Lower leg skin (tissue), 3 donors: ENCODE measurements at regions not wholly inside any gene's neighbourhood (a gene's known extent, or its start where the extent isn't known, plus 50 kb on each side); places are given as distances from the start of the nearest gene placed in this dataset.

Experiments used
- CTCF ChIP-seq, 3 donors: fragments of 450-650 bp; IDR thresholded peaks; one replicate each; pipeline ENCODE4 v1.5.1; 2016; ENCODE audit warnings: antibody characterized with exemption in 3 of 3, mild to moderate bottlenecking in 3 of 3, moderate library complexity in 2 of 3
- POLR2A ChIP-seq, 2 donors: fragments of 450-650 bp; IDR thresholded peaks; one replicate each; pipeline ENCODE4 v1.6.1; 2016 to 2017; ENCODE audit warnings: antibody characterized with exemption in 2 of 2, mild to moderate bottlenecking in 1 of 2, moderate library complexity in 1 of 2

- TF ChIP-seq CTCF (IDR thresholded peaks at IDR 0.05), result no peak
- TF ChIP-seq POLR2A (IDR thresholded peaks at IDR 0.05), result no peak
Measured at GRCh38 chr4:148849581-148849980, 407.4 kb upstream of the NR3C2 start.
